A673 (cell line): ENCODE measurements at regions not wholly inside any gene's neighbourhood (a gene's known extent, or its start where the extent isn't known, plus 50 kb on each side); places are given as distances from the start of the nearest gene placed in this dataset.

ENCODE experiments used
- BruUV-seq: library from RNA; stranded (reverse); fragments of 400-500 nt; replicated peaks from 2 replicates; lab custom pipeline; 2021; lab: Mats Ljungman, UMichigan
- CTCF ChIA-PET: fragments of 300-600 bp; sonication (Branson Sonifier 250); formaldehyde crosslinking; loops from one replicate; lab custom pipeline; 2022; ENCODE audit warnings: antibody characterized with exemption; lab: Charles Lee
- POLR2A ChIA-PET: fragments of 300-600 bp; sonication (Branson Sonifier 250); formaldehyde crosslinking; loops from one replicate; lab custom pipeline; 2022; ENCODE audit warnings: antibody characterized with exemption; ENCODE audit not compliant: low non-redundant PET; lab: Charles Lee
- DNase-seq: peaks from one replicate; pipeline ENCODE4 v3.0.0-alpha.2; 2015; ENCODE audit warnings: low spot score
- H3K27ac ChIP-seq: fragments of 200-600 bp; sonication (generic); 2 replicates; pipeline ENCODE4 v1.5.1; 2016; ENCODE audit warnings: mixed run types, low read depth, mild to moderate bottlenecking, mixed read lengths, antibody characterized with exemption, low read length; ENCODE audit not compliant: poor library complexity, severe bottlenecking
- H3K27me3 ChIP-seq: fragments of 200-600 bp; sonication (generic); replicated peaks from 2 replicates; pipeline ENCODE4 v1.6.1; 2017; ENCODE audit warnings: mixed run types, low read depth, mild to moderate bottlenecking, mixed read lengths, antibody characterized with exemption, low read length; ENCODE audit not compliant: insufficient read depth, poor library complexity
- H3K36me3 ChIP-seq: fragments of 200-600 bp; sonication (generic); 2 replicates; pipeline ENCODE4 v1.6.1; 2016; ENCODE audit warnings: mixed run types, mild to moderate bottlenecking, mixed read lengths, antibody characterized with exemption, low read length; ENCODE audit not compliant: insufficient read depth, poor library complexity, severe bottlenecking
- H3K4me1 ChIP-seq: fragments of 200-600 bp; sonication (generic); 2 replicates; pipeline ENCODE4 v1.6.1; 2017; ENCODE audit warnings: mixed run types, mild to moderate bottlenecking, mixed read lengths, antibody characterized with exemption, low read length; ENCODE audit not compliant: insufficient read depth, poor library complexity, severe bottlenecking
- H3K4me3 ChIP-seq: fragments of 200-600 bp; sonication (generic); 2 replicates; pipeline ENCODE4 v1.5.1; 2016; ENCODE audit warnings: low read depth, mixed run types, mild to moderate bottlenecking, mixed read lengths, low read length; ENCODE audit not compliant: poor library complexity, severe bottlenecking
- H3K9me3 ChIP-seq: fragments of 200-600 bp; sonication (generic); 2 replicates; pipeline ENCODE4 v1.6.1; 2016; ENCODE audit warnings: mixed run types, low read depth, mild to moderate bottlenecking, mixed read lengths, antibody characterized with exemption, low read length; ENCODE audit not compliant: poor library complexity, severe bottlenecking
- EZH2 ChIP-seq: fragments of 200-600 bp; sonication (generic); IDR thresholded peaks from 2 replicates; pipeline ENCODE4 v1.6.1; 2017; ENCODE audit warnings: borderline replicate concordance, low read depth, mild to moderate bottlenecking, mixed read lengths, antibody characterized with exemption, low read length; ENCODE audit not compliant: poor library complexity, severe bottlenecking
- intact Hi-C: fragments of 100-400 bp; cut with micrococcal nuclease; formaldehyde crosslinking; loops from one replicate; pipeline ENCODE4 v1.10.0; 2022; ENCODE audit not compliant: unreplicated experiment
- TF ChIP-seq, protein P1 (sequence below): fragments of 300-800, 200-600 bp; sonication (generic); conservative IDR thresholded peaks from 2 replicates; pipeline ENCODE4 v1.5.1; 2017; ENCODE audit warnings: low read depth, mild to moderate bottlenecking, antibody characterized with exemption, low read length, moderate library complexity, mixed read lengths

GRCh38 chr6:48178700-48179099 lies 67.7 kb upstream of the PTCHD4 start:
- Histone ChIP-seq H3K27me3 (no peaks in the 10 kb centered on the region), H3K36me3 (no peaks in the 10 kb centered on the region), H3K27ac (no peak overlapping the region), H3K4me1 (no peaks in the 10 kb centered on the region), H3K9me3 (no peaks in the 10 kb centered on the region), H3K4me3 (no peak overlapping the region)
- DNase-seq: no peak
- CTCF ChIA-PET: no interaction called here
- TF ChIP-seq, protein P1, sequence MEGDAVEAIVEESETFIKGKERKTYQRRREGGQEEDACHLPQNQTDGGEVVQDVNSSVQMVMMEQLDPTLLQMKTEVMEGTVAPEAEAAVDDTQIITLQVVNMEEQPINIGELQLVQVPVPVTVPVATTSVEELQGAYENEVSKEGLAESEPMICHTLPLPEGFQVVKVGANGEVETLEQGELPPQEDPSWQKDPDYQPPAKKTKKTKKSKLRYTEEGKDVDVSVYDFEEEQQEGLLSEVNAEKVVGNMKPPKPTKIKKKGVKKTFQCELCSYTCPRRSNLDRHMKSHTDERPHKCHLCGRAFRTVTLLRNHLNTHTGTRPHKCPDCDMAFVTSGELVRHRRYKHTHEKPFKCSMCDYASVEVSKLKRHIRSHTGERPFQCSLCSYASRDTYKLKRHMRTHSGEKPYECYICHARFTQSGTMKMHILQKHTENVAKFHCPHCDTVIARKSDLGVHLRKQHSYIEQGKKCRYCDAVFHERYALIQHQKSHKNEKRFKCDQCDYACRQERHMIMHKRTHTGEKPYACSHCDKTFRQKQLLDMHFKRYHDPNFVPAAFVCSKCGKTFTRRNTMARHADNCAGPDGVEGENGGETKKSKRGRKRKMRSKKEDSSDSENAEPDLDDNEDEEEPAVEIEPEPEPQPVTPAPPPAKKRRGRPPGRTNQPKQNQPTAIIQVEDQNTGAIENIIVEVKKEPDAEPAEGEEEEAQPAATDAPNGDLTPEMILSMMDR: no peak
- TF ChIP-seq EZH2: no peak
- POLR2A ChIA-PET: no interaction called here
- intact Hi-C loops: no loop called here
- no TSS peak for BruUV-seq

GRCh38 chr6:48177786-48178185 lies 66.8 kb upstream of the PTCHD4 start:
- TF ChIP-seq, protein P1: no peak
- TF ChIP-seq EZH2: no peak
- peak; percentile 2 for DNase-seq

GRCh38 chr6:48176645-48177308 lies 65.8 kb upstream of the PTCHD4 start:
- H3K4me3 ChIP-seq: no peak overlapping the region
- CTCF ChIA-PET: no interaction called here
- H3K4me1 ChIP-seq: no peaks in the 10 kb centered on the region
- H3K9me3 ChIP-seq: no peaks in the 10 kb centered on the region
- H3K27ac ChIP-seq: no peak overlapping the region
- H3K36me3 ChIP-seq: no peaks in the 10 kb centered on the region
- TF ChIP-seq, protein P1: no peak
- TF ChIP-seq EZH2: no peak
- no TSS peak for BruUV-seq
- H3K27me3 ChIP-seq: no peaks in the 10 kb centered on the region
- POLR2A ChIA-PET: no interaction called here
- DNase-seq: no peak
- intact Hi-C loops: no loop called here

More at GRCh38 chr6:48177786-48178185, 66.8 kb upstream of the PTCHD4 start:
- Histone ChIP-seq H3K36me3 (no peaks in the 10 kb centered on the region), H3K27ac (no peak overlapping the region), H3K4me3 (no peak overlapping the region), H3K27me3 (no peaks in the 10 kb centered on the region), H3K9me3 (no peaks in the 10 kb centered on the region), H3K4me1 (no peaks in the 10 kb centered on the region)
- intact Hi-C loops: no loop called here
- POLR2A ChIA-PET: no interaction called here
- BruUV-seq: no TSS peak
- CTCF ChIA-PET: no interaction called here
